Kidney (tissue), 13 donors: ENCODE measurements at regions not wholly inside any gene's neighbourhood (a gene's known extent, or its start where the extent isn't known, plus 50 kb on each side); places are given as distances from the start of the nearest gene placed in this dataset.

ENCODE experiments used
- DNase-seq, 5 donors: peaks; one replicate each; pipeline ENCODE4 v3.0.0-alpha.2; 2013 to 2020
- FAIRE-seq: peaks from 2 replicates; lab custom pipeline; 2012; peaks lifted over from hg19 to GRCh38; lab: Jason Lieb, UNC
- H3K27ac ChIP-seq, 2 donors: one replicate each; pipeline ENCODE4 v1.7.0; 2013; ENCODE audit warnings: low read depth in 2 of 2, low read length in 2 of 2, inconsistent platforms in 1 of 2
- H3K27me3 ChIP-seq: one replicate; pipeline ENCODE4 v1.7.1; 2013; ENCODE audit warnings: low read length, inconsistent platforms; ENCODE audit not compliant: control insufficient read depth, insufficient read depth
- H3K36me3 ChIP-seq, 3 donors: one replicate each; pipeline versions ENCODE4 v1.7.0 to v1.7.1; 2013; ENCODE audit warnings: low read length in 3 of 3, control low read depth in 1 of 3, inconsistent platforms in 1 of 3; ENCODE audit not compliant: insufficient read depth in 3 of 3, control insufficient read depth in 2 of 3
- H3K4me1 ChIP-seq, 3 donors: one replicate each; pipeline versions ENCODE4 v1.7.0 to v1.7.1; 2013; ENCODE audit warnings: low read length in 3 of 3, inconsistent platforms in 1 of 3, low read depth in 1 of 3; ENCODE audit not compliant: control insufficient read depth in 2 of 3, insufficient read depth in 2 of 3
- H3K4me3 ChIP-seq, 3 donors: one replicate each; pipeline versions ENCODE4 v1.7.0 to v1.8.1; 2013; ENCODE audit warnings: low read length in 3 of 3, control low read depth in 1 of 3, inconsistent platforms in 1 of 3
- H3K9ac ChIP-seq, 3 donors: one replicate each; pipeline versions ENCODE4 v1.7.0 to v1.7.1; 2013; ENCODE audit warnings: low read length in 3 of 3, control low read depth in 1 of 3, inconsistent platforms in 1 of 3
- H3K9me3 ChIP-seq, 3 donors: one replicate each; pipeline versions ENCODE4 v1.7.0 to v1.7.1; 2013; ENCODE audit warnings: low read length in 3 of 3, control low read depth in 1 of 3, inconsistent platforms in 1 of 3; ENCODE audit not compliant: control insufficient read depth in 2 of 3, insufficient read depth in 1 of 3
- intact Hi-C: fragments of 100-400 bp; cut with DNase I; formaldehyde crosslinking; loops from one replicate; pipeline ENCODE4 v1.11.1; 2022
- TF ChIP-seq, protein P1 (sequence below): IDR thresholded peaks from 3 replicates; pipeline ENCODE4 v1.5.1; 2012; ENCODE audit warnings: mild to moderate bottlenecking, moderate library complexity, borderline replicate concordance; ENCODE audit not compliant: insufficient read depth; ENCODE audit errors: extremely low read depth
- donor health status: control.
- donor health status: control.
- donor health status: control.
- donor health status: control.
- donor health status: control.
- donor health status: DM: yes; HTN: yes; CAD: no.
- donor health status: Normal renal cell carcinoma (clear cell type).

DNA sequence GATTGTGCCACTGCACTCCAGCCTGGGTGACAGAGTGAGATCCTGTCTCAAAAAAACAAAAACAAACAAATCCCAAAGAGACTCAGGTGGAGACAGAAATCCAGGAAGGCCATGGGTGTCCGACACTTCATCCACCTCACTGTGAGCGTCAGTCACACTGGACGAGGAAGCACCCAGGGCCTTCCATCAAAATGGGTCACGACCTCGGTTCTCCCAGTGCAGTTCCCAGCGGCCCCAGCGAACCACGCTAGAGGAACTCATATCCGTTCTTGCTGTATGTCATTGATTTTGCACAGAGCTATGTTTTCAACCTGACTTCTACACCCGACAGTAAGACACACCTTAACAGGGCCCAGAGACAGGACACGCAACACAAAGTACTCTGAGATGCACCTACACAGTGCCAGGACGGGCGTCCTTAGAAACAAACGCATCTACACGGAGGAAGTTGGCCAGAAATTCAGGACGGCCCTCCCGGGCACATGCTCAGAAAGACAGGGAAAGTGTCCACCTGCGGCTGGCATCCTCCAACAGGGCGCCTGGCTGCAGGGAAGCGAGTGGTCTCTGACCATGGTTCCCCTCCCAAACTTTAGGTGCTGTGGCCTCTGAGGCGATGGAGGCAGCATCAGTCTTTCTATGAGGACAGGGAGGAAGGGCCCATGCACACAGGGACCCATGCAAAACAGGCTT, 410.5 kb downstream of the CTTN start:
- Histone ChIP-seq H3K9ac (no peak overlapping the region), H3K27ac (no peak overlapping the region), H3K4me1 (no peaks in the 10 kb centered on the region), H3K27me3 (no peaks in the 10 kb centered on the region), H3K4me3 (no peak overlapping the region), H3K9me3 (no peaks in the 10 kb centered on the region), H3K36me3 (peaks cover 0 to 9% (median 8%) of the 10 kb centered on the region in 3 donors)
- no peak for DNase-seq
- TF ChIP-seq, protein P1, sequence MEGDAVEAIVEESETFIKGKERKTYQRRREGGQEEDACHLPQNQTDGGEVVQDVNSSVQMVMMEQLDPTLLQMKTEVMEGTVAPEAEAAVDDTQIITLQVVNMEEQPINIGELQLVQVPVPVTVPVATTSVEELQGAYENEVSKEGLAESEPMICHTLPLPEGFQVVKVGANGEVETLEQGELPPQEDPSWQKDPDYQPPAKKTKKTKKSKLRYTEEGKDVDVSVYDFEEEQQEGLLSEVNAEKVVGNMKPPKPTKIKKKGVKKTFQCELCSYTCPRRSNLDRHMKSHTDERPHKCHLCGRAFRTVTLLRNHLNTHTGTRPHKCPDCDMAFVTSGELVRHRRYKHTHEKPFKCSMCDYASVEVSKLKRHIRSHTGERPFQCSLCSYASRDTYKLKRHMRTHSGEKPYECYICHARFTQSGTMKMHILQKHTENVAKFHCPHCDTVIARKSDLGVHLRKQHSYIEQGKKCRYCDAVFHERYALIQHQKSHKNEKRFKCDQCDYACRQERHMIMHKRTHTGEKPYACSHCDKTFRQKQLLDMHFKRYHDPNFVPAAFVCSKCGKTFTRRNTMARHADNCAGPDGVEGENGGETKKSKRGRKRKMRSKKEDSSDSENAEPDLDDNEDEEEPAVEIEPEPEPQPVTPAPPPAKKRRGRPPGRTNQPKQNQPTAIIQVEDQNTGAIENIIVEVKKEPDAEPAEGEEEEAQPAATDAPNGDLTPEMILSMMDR: no peak
- no peak for FAIRE-seq
- intact Hi-C loops: no loop called here

- no peaks in the 10 kb centered on the region for H3K27me3 ChIP-seq
- H3K9ac ChIP-seq: no peak overlapping the region
- no peaks in the 10 kb centered on the region for H3K4me1 ChIP-seq
- no peak overlapping the region for H3K27ac ChIP-seq
- no peaks in the 10 kb centered on the region for H3K9me3 ChIP-seq
- TF ChIP-seq, protein P1: no peak
- H3K4me3 ChIP-seq: no peak overlapping the region
- FAIRE-seq: no peak
- H3K36me3 ChIP-seq: peaks cover 0 to 9% (median 8%) of the 10 kb centered on the region in 3 donors
- DNase-seq: no peak
- intact Hi-C loops: no loop called here
Observed at GRCh38 chr11:70810133-70810532, 411.8 kb downstream of the CTTN start.

- TF ChIP-seq, protein P1: no peak
- Histone ChIP-seq H3K27ac (no peak overlapping the region), H3K4me3 (no peak overlapping the region), H3K9ac (no peak overlapping the region), H3K9me3 (no peaks in the 10 kb centered on the region), H3K27me3 (no peaks in the 10 kb centered on the region), H3K4me1 (no peaks in the 10 kb centered on the region), H3K36me3 (peaks cover 0 to 9% (median 8%) of the 10 kb centered on the region in 3 donors)
- DNase-seq (no peak), FAIRE-seq (no peak)
- intact Hi-C loops: no loop called here
Observed at GRCh38 chr11:70810681-70811080, 412.4 kb downstream of the CTTN start.

GRCh38 chr11:70811483-70811882, 413.2 kb downstream of the CTTN start:
- no peak overlapping the region for H3K4me3 ChIP-seq
- no peaks in the 10 kb centered on the region for H3K4me1 ChIP-seq
- no peak overlapping the region for H3K27ac ChIP-seq
- intact Hi-C loops: no loop called here
- no peaks in the 10 kb centered on the region for H3K9me3 ChIP-seq
- no peaks in the 10 kb centered on the region for H3K27me3 ChIP-seq
- H3K36me3 ChIP-seq: peaks cover 0 to 9% (median 8%) of the 10 kb centered on the region in 3 donors
- H3K9ac ChIP-seq: no peak overlapping the region
- TF ChIP-seq, protein P1: no peak
- no peak for DNase-seq
- FAIRE-seq: no peak
